ENCODE measurements at regions not wholly inside any gene's neighbourhood (a gene's known extent, or its start where the extent isn't known, plus 50 kb on each side); places are given as distances from the start of the nearest gene placed in this dataset.

GRCh38 chr6:132016396-132016795 lies 65.2 kb upstream of the CCN2 start:
- TF ChIP-seq EZH2 (IDR thresholded peaks at IDR 0.05) (no peak), POLR2AphosphoS5 (IDR thresholded peaks at IDR 0.05; ENCODE audit: borderline replicate concordance, low read depth, low read length) (no peak)
